ENCODE measurements at regions not wholly inside any gene's neighbourhood (a gene's known extent, or its start where the extent isn't known, plus 50 kb on each side); places are given as distances from the start of the nearest gene placed in this dataset.

GRCh38 chr20:58073945-58074856 lies 154.3 kb downstream of the ANKRD60 start:
- no peak for TF ChIP-seq CTCF (conservative IDR thresholded peaks at IDR 0.05; ENCODE audit: low read depth in 2 of 2)
- no peak for TF ChIP-seq REST (IDR thresholded peaks at IDR 0.05; ENCODE audit: unreplicated experiment)
